Spinal cord (tissue), 9 donors: ENCODE measurements at regions not wholly inside any gene's neighbourhood (a gene's known extent, or its start where the extent isn't known, plus 50 kb on each side); places are given as distances from the start of the nearest gene placed in this dataset.
"Not testable (repeated sequence)": the region's sequence is repeated elsewhere in the genome, so short reads cannot be mapped to it uniquely, and the experiment has no call there.

ENCODE experiments used
- DNase-seq, 6 donors: peaks; one replicate each; pipeline versions ENCODE4 v3.0.0 to v3.0.0-alpha.2; 2013 to 2015; ENCODE audit warnings: low spot score in 6 of 6, low read depth in 4 of 6
- H3K27ac ChIP-seq: one replicate; pipeline ENCODE4 v1.5.1; 2013; ENCODE audit warnings: low read depth, low read length, control low read depth
- H3K27me3 ChIP-seq: one replicate; pipeline ENCODE4 v1.6.1; 2013; ENCODE audit warnings: low read length; ENCODE audit not compliant: control insufficient read depth, insufficient read depth
- H3K36me3 ChIP-seq: one replicate; pipeline ENCODE4 v1.6.1; 2013; ENCODE audit warnings: low read length; ENCODE audit not compliant: control insufficient read depth, insufficient read depth
- H3K4me1 ChIP-seq: one replicate; pipeline ENCODE4 v1.6.1; 2013; ENCODE audit warnings: low read length; ENCODE audit not compliant: control insufficient read depth, insufficient read depth
- H3K4me3 ChIP-seq: one replicate; pipeline ENCODE4 v1.5.1; 2013; ENCODE audit warnings: low read depth, low read length, control low read depth
- H3K9me3 ChIP-seq: one replicate; pipeline ENCODE4 v1.6.1; 2013; ENCODE audit warnings: low read length; ENCODE audit not compliant: control insufficient read depth, insufficient read depth
- WGBS: methylation state at CpG from one replicate; pipeline ENCODE4 v1.1.5; 2013; ENCODE audit warnings: missing lambda C conversion rate; ENCODE audit not compliant: insufficient coverage; 5-methylcytosine and 5-hydroxymethylcytosine counted together
- donor health status: healthy.

DNA sequence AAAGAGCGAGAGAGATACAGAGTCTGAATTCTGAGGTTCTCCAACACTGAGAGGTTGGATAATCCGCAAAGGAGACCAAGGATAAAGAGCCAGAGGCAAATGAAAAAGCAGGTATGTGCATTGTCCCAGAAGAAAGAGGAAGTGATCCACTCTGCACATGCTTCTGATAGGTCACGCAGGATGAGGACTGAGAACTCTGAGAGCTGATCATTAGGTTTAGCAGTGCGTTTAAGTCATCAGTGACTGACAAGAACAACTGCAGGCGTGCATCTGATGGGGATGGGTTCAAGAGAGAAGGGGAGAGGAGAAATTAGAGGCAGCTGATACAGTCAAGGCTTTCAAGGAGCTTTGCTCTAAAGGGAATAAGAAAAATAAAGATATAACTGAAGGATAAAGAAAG is 301.2 kb upstream of the SGK1 start:
- H3K4me3 ChIP-seq: no peak overlapping the region
- 95% methylated on average over 4 of the region's 5 CpGs for WGBS
- DNase-seq: no peak
- no peaks in the 10 kb centered on the region for H3K36me3 ChIP-seq
- H3K27me3 ChIP-seq: no peaks in the 10 kb centered on the region
- H3K9me3 ChIP-seq: no peaks in the 10 kb centered on the region
- H3K27ac ChIP-seq: no peak overlapping the region
- no peaks in the 10 kb centered on the region for H3K4me1 ChIP-seq

DNA sequence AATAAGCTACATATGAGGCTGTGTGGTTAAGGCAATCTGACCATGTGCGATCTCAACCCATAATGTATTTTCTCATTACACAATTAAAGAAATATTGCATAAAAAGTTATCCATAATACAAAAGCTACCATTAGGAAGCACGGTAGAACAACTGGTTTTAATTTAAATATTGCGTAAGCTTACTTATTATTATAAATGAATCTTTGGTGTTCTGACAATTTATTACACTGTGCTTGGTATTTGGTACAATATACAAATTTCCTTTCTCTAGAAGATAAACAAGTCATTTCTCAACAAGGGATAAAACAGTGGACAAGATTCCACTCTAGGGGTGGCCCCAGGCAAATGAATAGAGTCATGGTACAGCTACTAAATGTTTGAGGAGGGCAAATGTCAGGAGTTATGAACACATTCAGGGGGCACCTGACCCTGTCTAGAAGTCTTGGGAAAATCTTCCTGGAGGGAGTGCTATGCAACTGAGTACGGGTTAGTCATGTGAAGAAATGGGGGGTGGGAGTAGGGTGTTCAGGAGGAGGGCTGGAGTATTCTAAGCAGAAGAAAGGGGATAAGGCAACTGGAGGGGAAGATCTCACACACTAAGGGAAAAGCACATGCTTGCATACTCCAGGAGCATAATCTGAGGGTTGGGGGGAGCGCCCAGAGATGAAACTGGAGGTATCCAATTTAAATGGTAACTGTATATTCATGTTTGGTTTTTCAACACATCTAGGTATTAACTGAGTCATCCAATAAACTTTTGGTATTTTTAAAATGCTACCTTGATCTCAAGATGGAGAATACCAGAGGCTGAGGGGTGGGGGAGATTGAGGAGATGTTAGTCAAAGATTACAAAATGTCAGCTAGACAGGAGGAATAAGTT is 296.9 kb upstream of the SGK1 start:
- no peak for DNase-seq
- Histone ChIP-seq H3K4me1 (no peaks in the 10 kb centered on the region), H3K27ac (no peak overlapping the region), H3K9me3 (no peaks in the 10 kb centered on the region), H3K27me3 (no peaks in the 10 kb centered on the region), H3K4me3 (no peak overlapping the region), H3K36me3 (no peaks in the 10 kb centered on the region)
- 100% methylated on average over 1 of the region's 5 CpGs for WGBS

DNA sequence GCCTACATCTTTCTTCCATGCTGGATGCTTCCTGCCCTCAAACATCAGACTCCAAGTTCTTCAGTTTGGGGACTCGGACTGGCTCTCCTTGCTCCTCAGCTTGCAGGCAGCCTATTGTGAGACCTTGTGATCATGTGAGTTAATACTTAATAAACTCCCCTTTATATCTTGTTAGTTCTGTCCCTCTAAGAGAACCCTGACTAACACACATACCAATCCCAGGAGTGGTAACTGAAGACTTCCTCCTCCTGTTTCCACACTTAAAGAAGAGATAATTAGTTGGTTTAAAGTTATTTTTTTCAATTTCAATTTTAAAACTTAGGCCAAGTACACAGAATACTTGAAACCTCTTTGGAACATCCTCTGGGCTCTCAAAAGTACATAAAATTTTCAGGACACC is 294.2 kb upstream of the SGK1 start:
- WGBS: no CpG with 5 or more reads among the region's 1 CpG
- H3K27me3 ChIP-seq: not testable (repeated sequence)

DNA sequence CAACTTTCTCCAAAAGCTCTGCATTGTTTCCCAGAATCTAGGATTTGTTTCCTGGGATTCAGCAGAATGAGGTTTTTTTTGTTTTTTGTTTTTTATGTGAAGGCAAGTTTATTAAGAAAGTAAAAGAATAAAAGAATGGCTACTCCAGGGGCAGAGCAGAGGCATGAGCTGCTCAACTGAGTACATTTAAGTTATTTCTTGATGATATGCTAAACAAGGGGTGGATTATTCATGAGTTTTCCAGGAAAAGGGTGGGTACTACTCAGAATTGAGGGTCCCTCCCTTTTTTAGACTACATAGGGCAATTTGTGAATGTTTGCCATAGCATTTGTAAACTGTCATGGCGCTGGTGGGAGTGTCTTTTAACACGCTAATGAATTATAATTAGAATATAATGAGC is 292.5 kb upstream of the SGK1 start:
- H3K9me3 ChIP-seq: no peaks in the 10 kb centered on the region
- H3K27ac ChIP-seq: no peak overlapping the region
- H3K4me1 ChIP-seq: no peaks in the 10 kb centered on the region
- H3K36me3 ChIP-seq: no peaks in the 10 kb centered on the region
- WGBS: no CpG with 5 or more reads among the region's 2 CpGs
- DNase-seq: no peak
- H3K27me3 ChIP-seq: no peaks in the 10 kb centered on the region
- H3K4me3 ChIP-seq: no peak overlapping the region

More for the DNA sequence above, 294.2 kb upstream of the SGK1 start:
- DNase-seq, H3K9me3 ChIP-seq, H3K4me1 ChIP-seq, H3K27ac ChIP-seq, H3K36me3 ChIP-seq, H3K4me3 ChIP-seq: not testable (repeated sequence)

DNA sequence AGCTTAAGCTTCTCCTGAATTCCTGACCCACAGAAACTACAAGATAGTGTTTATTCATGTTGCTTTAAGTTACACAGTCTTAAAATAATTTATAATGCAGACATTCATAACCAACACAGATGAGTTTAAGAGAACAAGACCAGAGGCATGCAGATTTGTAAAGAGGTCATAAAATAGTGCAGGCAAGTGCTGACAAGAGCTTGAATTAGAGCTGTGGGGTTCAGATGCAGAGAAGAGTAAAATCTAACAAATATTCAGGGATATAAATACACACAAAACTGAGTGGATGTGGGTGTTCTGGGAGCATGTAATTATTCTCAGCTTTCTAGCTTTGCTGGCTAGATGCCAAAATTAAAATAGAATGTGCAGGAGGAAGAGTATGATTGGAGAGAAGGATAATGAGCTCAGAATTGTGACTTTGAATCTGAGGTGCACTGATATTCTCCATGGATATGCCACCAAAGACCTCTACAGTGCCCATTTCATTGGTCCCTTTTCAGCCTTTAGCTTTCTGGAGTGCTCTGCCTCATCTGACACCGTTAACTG is 291.9 kb upstream of the SGK1 start:
- peak in 2 of 6 donors; percentile 30 to 65 for DNase-seq
- Histone ChIP-seq H3K4me1 (no peaks in the 10 kb centered on the region), H3K4me3 (no peak overlapping the region), H3K36me3 (no peaks in the 10 kb centered on the region), H3K9me3 (no peaks in the 10 kb centered on the region), H3K27me3 (no peaks in the 10 kb centered on the region), H3K27ac (no peak overlapping the region)
- WGBS: 63% methylated on average over 1 of the region's 1 CpG

DNA sequence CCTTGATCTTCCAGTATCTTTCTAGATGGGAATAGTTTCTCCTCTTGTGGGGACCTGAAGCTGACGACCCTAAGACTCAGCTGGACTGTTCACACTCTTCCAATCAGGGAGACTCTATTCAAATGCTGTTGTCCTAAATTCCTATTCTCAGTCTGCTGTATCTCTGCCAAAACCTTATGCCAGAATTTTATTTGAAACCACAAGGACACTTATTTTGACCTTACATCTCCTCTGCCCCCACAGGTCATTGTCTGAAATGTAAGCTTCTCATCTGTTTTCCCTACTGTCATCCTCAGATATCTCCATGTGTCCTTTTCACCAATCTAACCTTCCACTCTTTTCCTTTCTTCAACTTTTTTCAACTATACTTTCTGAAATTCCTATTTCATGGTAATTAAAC is 289.5 kb upstream of the SGK1 start:
- no peak overlapping the region for H3K27ac ChIP-seq
- no peaks in the 10 kb centered on the region for H3K9me3 ChIP-seq
- DNase-seq: no peak
- no peaks in the 10 kb centered on the region for H3K27me3 ChIP-seq
- H3K4me3 ChIP-seq: no peak overlapping the region
- no peaks in the 10 kb centered on the region for H3K4me1 ChIP-seq
- WGBS: 88% methylated on average over 1 of the region's 1 CpG
- no peaks in the 10 kb centered on the region for H3K36me3 ChIP-seq

DNA sequence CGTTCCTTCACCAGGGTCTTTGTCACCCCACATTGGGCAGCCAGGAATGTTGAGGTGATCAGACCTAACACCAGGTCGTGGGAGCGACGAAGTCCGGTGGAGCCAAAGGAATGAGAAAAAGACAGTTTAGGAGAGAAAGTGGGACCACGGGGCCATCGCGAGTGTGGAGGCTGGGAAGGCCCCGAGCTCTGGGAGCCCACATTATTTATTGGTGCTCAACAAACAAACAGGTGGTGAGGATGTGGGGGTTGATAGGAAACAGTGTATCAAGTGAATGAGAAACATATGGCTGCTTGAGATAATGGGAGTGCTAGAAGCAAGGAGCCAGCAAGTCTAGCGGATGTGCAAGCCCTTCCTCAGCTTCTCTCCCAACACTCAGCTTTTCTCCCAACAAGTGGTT is 287.1 kb upstream of the SGK1 start:
- H3K4me1 ChIP-seq: no peaks in the 10 kb centered on the region
- no peak overlapping the region for H3K4me3 ChIP-seq
- no peaks in the 10 kb centered on the region for H3K36me3 ChIP-seq

DNA sequence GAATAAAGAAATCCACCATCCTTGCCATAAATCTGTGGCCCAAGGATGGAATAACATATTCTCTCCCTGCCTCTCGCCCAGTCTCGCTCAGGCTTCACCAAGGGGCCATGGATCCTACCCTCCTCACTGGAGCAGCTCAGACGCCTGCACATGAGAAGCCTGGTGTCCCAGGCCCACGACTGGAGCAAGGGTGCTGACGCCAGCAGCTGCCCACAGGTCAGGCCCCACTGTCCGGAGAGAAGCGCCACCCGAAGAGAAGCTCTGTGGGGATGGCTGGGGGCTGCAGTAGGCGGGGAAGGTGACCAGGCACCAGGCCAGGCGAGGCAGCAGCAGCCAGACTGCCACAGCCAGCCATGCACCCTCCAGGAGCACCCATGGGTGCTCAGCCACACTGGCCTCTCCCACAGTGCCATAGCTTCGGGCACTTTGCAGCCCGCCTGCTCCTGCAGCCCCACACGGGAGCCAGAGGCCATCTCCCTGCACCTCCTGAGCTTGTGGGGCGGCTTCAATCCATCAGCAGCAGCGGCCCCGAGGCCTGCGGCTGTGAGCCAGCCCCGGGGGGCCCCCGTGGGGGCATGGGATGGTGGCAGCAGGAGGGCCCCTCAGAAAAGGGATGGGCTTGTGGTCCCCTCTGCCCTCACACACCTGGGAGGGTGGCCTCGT is 286.2 kb upstream of the SGK1 start:
- Histone ChIP-seq H3K27me3 (no peaks in the 10 kb centered on the region), H3K4me3 (no peak overlapping the region), H3K4me1 (no peaks in the 10 kb centered on the region), H3K27ac (no peak overlapping the region), H3K9me3 (peaks cover 4% of the 10 kb centered on the region), H3K36me3 (no peaks in the 10 kb centered on the region)
- no peak for DNase-seq
- 85% methylated on average over 17 of the region's 20 CpGs for WGBS

More for the DNA sequence above, 287.1 kb upstream of the SGK1 start:
- Histone ChIP-seq H3K27me3 (no peaks in the 10 kb centered on the region), H3K27ac (no peak overlapping the region), H3K9me3 (peaks cover 4% of the 10 kb centered on the region)
- 98% methylated on average over 6 of the region's 10 CpGs for WGBS
- no peak for DNase-seq

DNA sequence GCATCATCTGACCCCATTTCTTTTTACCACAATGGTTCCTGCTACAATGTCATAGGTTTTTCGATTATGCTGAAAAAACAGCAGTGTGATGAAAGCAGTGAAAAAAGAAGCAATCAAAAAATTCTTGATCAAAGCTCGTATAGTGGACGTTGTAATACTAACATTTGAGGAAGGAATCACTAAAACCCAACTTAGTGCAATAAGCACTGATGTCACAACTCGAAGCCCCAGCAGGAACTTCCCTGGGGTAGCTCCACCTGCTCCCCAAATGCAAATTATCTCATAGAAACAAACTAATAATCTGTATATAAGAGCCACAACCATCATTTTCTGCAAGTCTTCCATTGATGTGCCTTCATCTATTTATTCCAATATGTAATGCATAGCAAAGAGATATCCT is 285.6 kb upstream of the SGK1 start:
- Histone ChIP-seq H3K4me3 (no peak overlapping the region), H3K27me3 (no peaks in the 10 kb centered on the region), H3K4me1 (no peaks in the 10 kb centered on the region), H3K36me3 (no peaks in the 10 kb centered on the region), H3K27ac (no peak overlapping the region), H3K9me3 (peaks cover 4% of the 10 kb centered on the region)
- DNase-seq: no peak
- WGBS: 93% methylated on average over 2 of the region's 4 CpGs
